SK-N-MC (cell line): ENCODE measurements at regions not wholly inside any gene's neighbourhood (a gene's known extent, or its start where the extent isn't known, plus 50 kb on each side); places are given as distances from the start of the nearest gene placed in this dataset.

Source experiments
- DNase-seq: peaks from one replicate; pipeline ENCODE4 v3.0.0-alpha.2; 2011; ENCODE audit warnings: low read depth, low spot score
- H3K27ac ChIP-seq: fragments of 200-600 bp; sonication (generic); 2 replicates; pipeline ENCODE4 v1.5.1; 2016; ENCODE audit warnings: mixed run types
- H3K36me3 ChIP-seq: fragments of 200-600 bp; sonication (generic); 2 replicates; pipeline ENCODE4 v1.6.1; 2017; ENCODE audit warnings: antibody characterized with exemption, low read length, mixed read lengths; ENCODE audit not compliant: insufficient read depth
- H3K4me3 ChIP-seq: fragments of 200-600 bp; sonication (generic); 2 replicates; pipeline ENCODE4 v1.5.1; 2016
- H3K9ac ChIP-seq: fragments of 200-600 bp; sonication (generic); 2 replicates; pipeline ENCODE4 v1.8.0; 2017; ENCODE audit warnings: mixed run types, mixed read lengths; ENCODE audit not compliant: insufficient read length
- H3K9me3 ChIP-seq: fragments of 200-600 bp; sonication (generic); 2 replicates; pipeline ENCODE4 v1.6.1; 2017; ENCODE audit warnings: low read depth, mild to moderate bottlenecking, antibody characterized with exemption, low read length, moderate library complexity, mixed read lengths
- EZH2 ChIP-seq: fragments of 200-600 bp; sonication (generic); IDR thresholded peaks from one replicate; pipeline ENCODE4 v1.6.1; 2017; ENCODE audit warnings: antibody characterized with exemption
- FOXP2 ChIP-seq: optimal IDR thresholded peaks from 2 replicates; pipeline ENCODE3; 2011; ENCODE audit warnings: mild to moderate bottlenecking, moderate library complexity; ENCODE audit not compliant: insufficient read depth; ENCODE audit errors: extremely low read length, control extremely low read depth
- POLR2AphosphoS5 ChIP-seq: IDR thresholded peaks from 2 replicates; pipeline ENCODE4 v1.6.1; 2012; ENCODE audit warnings: mild to moderate bottlenecking, low read depth, low read length, borderline replicate concordance

DNA sequence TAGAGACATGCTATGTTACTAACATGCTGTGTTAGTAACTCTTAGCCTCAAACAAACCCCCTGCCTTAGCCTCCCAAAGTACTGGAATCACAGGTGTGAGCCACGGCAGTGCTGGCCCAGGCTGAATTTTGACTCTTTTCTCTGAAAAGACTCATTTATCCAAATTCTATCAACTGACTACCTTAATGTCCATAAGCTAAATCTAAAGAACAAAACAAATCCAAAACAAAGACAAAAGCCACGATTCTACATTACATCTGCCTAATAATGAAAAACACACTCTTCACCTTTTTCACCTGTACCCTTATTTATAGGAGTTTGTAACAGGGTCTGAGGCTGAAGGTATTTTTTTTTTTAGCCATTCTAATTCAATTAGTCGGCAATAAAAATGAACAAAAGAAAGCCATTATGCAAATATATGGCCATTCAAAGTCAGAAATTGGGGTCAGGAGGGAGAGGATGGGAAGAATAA, 432.5 kb downstream of the RBFOX1 start:
- TF ChIP-seq FOXP2 (no peak), EZH2 (no peak), POLR2AphosphoS5 (no peak)
- Histone ChIP-seq H3K9me3 (no peaks in the 10 kb centered on the region), H3K4me3 (no peak overlapping the region), H3K27ac (no peak overlapping the region), H3K36me3 (no peaks in the 10 kb centered on the region), H3K9ac (no peak overlapping the region)
- DNase-seq = no peak

DNA sequence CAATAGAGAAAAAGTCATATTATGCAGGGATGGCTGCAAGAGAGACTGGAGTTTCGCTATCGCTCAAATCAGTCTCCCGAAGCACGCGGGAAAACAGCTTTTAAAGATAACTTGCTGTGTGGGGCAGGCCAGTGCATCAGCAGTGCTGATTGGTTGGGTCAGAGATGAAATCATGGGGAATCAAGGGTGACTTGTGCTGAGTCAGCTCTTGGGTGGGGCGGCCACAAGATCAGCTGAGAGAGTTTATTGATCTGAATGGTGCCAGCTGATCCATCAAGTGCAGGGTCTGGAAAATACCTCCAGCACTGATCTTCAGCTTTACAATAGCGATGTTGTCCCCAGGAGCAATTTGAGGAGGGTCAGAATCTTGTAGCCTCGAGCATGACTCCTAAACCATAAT, 430.5 kb downstream of the RBFOX1 start:
- Histone ChIP-seq H3K27ac (no peak overlapping the region), H3K4me3 (no peak overlapping the region), H3K9ac (no peak overlapping the region), H3K36me3 (no peaks in the 10 kb centered on the region), H3K9me3 (no peaks in the 10 kb centered on the region)
- TF ChIP-seq FOXP2 (no peak), EZH2 (no peak), POLR2AphosphoS5 (no peak)
- no peak for DNase-seq
